CD4-positive, alpha-beta T cell treated with Interleukin-6 at 100 ng/mL for 8 hours (primary cell): ENCODE measurements at regions not wholly inside any gene's neighbourhood (a gene's known extent, or its start where the extent isn't known, plus 50 kb on each side); places are given as distances from the start of the nearest gene placed in this dataset.
A peak's percentile ranks its signal among the peaks of the same experiment; 100 is the strongest.

ENCODE experiments used
- DNase-seq: peaks from one replicate; pipeline ENCODE4 v3.0.0-alpha.2; 2020; ENCODE audit warnings: mixed read lengths, low spot score

DNA sequence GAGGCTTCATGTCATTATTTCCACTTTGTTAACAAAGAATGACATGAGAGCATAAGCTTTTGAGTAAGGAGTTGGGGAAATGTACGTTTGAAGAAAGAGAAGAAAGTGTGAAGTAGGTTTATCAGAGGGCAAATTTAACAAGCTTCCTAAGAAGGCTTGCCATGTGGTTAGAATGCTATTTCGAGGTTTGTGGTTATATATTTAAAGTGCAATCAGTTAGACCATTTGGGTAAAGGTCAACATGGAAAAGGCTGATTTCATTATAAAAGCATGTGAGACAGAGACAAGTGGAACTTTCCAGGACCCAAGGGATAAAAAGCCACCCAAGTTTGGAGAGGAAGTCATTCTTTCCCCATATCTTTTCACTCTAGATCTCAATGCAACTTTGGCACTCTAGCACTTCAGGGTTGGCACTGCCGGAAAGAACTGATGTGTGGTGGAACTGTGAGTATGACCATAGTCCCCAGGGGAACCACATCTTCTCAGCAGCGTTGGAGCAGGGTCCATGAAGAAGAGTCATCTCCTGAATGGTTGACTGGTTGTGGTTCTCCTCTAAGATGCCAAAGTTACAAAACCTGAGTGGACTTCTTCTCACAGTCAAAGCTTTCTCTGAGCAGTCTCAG is 529.9 kb downstream of the MID1IP1 start:
- DNase-seq, result no peak

DNA sequence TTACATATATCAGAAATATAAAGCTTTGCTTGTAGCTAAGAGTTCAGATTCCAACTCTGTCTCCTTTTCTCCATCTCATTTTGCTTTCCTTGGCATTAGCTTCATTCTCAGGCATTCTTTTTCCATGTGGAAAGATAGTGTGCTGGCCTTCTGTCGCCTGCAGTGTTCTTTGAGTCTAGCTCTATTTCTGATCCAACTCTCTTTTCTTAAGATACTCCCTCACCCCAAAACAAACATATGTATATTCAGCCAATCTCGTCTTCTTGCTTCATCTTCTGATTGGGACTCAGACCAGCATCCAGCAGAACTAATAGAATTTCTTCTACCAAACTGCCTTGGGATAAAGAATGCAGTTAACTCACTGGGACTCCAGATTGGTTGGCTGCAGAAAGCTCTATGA is 532.2 kb downstream of the MID1IP1 start:
- DNase-seq, result no peak

DNA sequence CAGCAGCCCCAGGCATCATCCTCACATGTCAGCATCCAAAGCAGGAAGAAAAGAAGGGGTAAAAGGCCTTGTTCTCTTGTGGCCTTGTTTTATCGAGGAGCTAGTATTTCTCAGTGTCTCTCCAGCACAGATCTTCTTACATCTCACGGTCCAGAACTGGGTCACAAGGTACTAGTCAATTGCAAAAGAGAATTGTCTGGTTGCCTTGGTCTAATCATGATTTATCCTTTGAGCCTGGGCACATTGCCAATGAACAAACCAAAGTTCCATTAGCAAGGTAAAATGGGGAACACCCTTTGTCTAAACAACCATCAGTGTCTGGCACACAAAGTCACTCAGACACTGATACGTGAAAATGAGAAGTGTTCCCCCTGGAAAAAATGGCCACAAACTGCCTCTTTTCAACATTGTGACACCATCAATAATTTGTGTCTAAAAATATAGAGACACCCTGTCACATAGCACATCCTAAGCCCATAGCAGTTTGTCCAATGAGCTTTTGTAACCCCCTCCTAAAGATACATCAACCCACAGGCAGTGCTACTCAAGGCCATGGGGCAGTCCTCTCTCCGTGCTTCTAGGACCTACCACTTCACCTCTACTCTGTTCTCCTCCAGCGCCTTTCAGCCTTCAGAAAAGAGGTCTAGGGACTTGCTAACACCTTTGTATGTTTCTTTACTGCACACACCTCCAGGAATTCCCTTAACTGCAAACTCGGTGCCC is 534.4 kb downstream of the MID1IP1 start:
- no peak for DNase-seq

DNA sequence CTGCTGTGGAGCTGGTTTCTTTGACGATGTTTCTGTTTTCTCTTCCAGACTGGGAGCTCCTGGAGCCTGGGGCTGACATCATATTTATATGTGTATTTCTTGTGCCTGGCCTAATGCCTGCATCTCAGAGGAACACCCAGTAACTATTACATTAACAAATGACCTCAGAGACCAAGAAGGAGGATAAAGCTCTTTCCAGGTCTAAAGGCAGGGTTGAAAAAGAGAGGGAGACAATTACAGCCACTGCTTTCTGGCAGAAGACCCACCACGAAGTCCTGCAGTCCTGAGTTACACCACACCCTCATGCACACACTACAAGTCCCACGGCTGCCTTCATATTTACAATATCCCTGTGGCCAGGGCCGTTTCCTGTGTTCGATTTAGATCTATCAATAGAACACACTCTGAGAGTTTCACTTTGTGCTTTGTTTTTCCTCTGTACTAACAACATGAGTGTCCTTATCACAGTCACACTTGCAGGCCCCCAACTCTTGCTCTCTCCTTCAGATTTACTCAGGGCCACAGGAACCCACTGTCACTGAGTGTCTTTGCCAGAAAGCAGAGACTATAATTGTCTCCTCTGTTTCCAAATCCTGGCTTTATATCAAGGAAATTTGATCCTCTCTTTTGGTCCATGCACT is 535.5 kb downstream of the MID1IP1 start:
- DNase-seq, result peak; percentile 24

DNA sequence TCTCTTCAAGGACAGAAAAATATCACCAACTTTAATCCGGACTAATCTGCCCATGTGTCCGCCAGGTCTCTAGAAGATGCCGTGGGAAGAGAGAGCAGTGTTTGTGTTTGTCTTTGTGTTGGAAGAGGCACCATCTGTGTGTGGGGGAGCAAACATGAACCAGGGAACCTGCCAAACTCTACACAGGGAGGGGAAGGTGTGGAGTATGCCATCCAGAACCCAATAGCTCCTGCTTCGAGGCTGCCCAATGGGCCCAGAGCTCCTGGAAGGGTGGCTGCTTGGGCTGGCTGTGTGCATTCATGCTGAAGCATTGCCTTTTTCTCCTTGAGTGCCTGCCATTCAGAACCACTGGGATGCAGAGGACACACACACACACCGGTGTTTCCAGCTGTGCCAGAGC is 536.2 kb downstream of the MID1IP1 start:
- no peak for DNase-seq

DNA sequence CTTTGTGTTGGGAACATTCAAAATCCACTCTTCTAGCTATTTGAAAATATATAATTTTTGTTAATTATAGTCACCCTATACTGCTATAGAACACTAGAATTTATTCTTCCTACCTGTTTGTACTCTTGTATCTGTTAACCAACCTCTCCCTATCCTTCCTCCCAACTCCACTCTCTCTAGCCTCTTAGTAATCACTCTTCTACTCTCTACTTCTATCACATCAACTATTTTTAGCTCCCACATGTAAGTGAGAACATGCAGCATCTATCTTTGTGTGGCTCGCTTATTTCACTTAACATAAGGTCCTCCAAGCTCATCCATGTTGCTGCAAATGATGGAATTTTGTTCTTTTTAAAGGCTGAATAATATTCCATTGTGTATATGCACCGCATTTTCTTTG is 537.3 kb downstream of the MID1IP1 start:
- DNase-seq, result no peak

DNA sequence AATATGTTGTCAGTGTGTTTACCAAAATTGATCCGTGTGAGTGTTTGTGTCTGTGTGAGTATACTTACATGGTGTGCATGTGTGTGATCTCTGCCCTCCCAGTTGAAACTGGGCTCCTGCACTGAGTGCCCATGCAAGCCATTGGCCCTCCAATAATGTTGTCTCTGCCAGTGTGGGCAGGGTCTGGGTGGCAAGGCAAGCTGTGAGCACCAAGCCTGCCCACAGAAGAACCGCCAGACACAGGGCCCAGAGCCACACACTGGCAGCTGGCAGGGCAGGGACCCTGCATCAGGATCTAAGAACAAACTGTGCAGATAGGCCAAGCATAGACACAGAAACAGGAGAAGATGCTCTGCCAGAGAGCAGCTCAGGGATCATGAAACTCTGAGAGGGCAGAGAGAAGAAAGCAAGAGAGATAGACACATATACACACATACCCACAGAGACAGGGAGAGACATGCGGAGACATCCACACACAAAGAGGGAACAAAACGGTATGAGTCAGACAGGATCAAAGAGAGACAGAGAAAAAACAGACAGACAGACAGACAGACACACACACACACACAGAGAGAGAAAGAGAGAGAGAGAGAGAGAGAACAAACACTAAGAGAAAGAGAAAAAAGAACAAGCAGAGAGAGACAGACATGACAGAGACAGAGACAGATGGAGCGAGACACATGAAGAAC is 555.0 kb downstream of the MID1IP1 start:
- no peak for DNase-seq

DNA sequence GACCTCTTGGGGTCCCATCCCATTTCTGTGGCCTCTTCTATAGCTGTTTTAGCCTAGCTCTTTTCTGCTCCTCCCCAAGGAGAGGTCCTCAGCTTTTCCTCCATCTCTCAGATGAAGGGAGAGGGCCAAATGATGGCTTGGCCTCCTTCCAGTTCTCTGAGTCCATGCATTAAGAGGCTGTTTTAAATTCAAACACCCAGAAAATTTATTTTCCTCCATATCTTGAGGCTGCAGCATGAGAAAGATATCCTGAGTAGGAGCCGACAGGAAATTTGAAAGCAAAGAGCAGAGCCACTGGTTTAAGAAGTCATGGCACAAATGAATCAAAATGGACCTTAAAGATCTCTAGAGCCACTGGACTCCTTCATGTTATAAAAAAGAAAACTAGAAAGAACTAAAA is 558.8 kb downstream of the MID1IP1 start:
- no peak for DNase-seq

DNA sequence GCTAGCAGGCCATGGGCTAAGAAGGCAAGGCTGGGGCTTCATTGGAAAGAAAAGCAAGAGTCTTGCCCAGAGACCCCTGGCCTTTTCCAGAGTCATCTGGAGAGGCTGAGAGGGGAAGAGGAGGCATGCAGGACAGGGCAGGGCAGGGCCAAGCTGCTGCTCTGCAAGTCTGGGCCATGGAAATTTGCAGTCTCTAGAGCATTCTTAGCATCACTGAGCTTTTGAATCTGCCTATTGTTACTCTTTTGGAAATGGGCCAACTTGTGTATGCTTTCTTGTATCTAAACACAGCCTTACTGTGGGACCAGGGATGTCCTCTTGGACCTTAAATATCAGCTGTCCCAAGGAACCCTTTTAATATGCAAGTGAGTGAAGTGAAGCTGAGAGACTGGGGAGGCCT is 560.5 kb downstream of the MID1IP1 start:
- DNase-seq, result no peak

DNA sequence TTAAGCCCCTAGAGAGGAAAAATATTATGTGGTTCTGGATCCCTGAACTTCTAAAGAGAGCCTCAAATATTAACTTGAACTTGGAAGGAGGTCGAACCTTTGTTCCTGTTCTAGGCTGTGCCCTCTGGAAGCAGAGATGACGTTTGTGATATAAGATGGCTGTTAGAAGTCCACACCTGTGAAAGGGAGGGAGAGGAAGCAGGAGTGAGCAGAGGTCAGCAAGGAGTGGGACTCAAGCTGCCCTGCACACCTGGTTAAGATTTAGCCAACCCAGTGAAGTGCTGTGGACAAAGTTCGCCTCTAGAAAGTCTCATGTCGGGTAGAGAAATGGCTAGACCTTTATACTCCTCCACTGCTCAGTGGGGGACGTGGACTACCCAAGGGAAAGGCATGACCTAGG is 566.2 kb downstream of the MID1IP1 start:
- no peak for DNase-seq

DNA sequence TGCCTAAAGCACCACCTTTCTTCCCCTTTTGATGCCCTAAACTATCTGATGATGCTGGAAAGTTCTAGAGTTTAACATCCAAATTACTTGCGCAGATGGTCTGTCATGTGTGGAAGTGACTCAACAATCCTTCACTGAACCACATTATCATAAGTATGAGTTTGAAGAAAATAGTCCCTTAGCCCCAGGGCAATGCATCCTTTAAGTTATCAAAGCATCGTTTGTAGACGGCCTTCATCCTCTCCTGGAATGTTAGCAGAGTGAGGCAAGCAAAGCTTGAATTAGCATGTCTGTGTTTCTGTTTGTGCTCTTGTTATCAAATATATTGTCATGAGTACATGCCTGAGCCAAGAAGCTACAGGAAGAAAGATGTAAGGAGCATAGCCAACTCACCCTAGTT is 570.9 kb downstream of the MID1IP1 start:
- DNase-seq, result no peak

DNA sequence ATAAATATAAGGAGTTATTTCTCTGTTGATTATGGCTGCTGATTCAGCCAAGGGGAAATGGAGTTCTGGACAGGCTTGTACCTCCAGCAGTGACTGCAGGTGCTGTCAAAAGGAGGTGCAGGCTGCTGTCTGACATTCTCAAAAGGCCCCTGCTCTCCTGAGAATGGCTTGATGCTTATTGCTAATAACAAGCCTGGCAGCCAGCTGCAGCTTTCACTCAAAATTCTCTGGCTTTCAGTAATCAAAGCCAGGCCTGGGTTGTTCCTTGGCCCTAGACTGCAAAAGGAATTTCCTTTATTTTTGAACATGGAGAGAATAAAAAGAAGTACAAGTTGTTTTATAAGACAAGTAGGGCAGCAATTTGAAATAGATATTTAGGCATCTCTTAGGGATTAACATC is 575.9 kb downstream of the MID1IP1 start:
- no peak for DNase-seq

DNA sequence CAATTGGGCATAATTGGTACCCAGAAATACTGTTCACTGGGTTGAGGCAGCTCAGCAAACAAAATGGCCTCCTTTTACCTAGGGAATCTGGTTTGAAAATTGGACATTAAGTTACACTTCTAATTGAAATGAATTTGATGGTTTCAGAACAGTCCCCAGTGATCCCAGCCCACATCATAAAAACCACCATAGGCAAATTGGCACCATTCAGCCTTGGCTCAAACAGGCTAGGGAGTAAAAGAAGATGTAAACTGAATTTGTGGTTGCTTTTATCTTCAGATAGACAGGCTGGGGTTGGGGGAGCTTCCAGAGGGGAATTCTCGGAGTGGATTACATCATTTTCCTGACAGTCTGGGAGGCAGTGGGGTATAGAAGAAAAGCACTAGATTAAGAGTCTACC is 576.5 kb downstream of the MID1IP1 start:
- no peak for DNase-seq

DNA sequence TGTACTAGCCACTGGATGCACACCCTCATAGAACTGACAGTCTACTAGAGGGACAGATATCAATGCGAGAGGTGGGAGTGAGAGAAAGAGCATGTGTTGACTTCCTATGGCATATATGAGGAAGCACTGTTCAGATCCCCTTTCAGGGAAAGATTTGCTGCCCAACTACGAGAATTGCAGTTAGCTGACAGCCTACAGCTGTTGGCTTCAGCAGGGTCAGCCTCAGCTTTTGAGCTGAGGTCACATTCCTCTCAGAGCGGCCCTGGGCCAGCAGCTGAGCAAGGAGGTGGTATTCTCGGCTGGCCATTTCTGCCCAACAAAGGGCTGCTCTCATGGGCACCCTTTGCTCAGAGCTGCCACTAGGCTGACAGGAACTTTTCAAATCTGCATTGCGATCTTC is 580.2 kb downstream of the MID1IP1 start:
- DNase-seq, result no peak

DNA sequence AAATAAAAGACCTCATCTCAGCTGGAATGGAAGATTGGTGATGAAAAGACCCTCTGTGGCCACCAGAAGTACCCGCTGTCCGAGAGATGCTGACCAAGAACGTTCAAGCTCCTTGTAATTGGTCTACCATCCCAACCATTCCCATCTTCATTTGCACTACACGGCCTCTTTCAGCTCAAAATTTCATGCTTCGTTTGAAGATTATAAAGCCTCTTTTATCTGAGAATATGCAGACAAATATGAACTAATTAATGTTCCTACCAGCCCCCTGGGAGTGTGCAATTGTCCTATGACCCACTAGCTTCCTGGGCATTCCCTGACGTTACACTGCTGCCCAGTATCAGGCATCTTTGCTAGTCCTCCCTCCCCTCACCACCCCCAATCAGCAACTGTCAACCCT is 583.7 kb downstream of the MID1IP1 start:
- DNase-seq, result no peak

DNA sequence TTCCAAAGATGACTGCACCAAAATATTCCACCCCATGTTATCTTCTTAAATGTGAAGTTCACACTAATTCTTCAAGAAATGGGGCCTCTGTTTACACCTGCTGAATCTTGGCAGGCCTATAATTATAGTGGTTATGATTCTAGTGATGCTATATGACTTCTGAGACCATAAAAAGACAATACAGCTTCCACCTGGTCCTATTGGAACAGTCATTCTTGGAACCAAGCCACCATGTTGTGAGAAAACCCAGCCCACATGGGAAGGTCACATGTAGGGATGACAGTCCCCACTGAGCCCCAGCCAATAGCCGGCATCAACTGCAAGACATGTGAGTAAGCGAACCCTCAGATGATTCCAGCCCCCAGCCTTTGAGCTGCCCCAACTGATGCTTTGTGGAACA is 587.5 kb downstream of the MID1IP1 start:
- no peak for DNase-seq

DNA sequence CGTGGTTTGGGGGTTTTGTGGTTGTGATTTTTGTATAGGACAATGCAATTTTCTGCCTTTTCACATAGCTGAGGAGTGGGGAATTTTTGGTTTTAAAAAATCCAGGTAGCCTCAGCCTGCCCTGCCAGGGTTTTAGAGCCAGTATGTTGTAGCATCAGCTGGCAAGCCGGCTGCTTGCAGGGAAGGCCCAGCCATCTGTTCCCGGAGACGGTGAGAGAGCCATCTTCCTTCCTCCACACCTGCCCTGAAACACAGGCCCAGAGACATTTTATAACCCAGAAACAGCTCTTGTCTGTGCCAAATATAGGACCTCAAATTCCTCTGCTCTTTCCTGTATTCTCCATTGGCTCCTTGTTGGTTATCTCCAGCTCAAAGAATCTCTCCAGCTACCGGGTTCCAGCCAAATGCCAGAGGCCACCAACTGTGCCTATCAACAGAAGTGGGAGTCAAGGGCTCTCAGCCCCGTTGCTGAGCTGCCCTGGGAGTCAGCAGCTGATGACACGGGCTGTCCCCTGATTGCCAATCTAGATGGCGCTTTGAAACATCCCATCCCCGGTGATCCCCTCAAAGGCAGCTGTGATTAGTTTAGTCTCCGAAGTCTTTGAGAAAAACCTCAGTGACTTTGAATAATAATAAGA is 595.2 kb downstream of the MID1IP1 start:
- DNase-seq, result no peak

DNA sequence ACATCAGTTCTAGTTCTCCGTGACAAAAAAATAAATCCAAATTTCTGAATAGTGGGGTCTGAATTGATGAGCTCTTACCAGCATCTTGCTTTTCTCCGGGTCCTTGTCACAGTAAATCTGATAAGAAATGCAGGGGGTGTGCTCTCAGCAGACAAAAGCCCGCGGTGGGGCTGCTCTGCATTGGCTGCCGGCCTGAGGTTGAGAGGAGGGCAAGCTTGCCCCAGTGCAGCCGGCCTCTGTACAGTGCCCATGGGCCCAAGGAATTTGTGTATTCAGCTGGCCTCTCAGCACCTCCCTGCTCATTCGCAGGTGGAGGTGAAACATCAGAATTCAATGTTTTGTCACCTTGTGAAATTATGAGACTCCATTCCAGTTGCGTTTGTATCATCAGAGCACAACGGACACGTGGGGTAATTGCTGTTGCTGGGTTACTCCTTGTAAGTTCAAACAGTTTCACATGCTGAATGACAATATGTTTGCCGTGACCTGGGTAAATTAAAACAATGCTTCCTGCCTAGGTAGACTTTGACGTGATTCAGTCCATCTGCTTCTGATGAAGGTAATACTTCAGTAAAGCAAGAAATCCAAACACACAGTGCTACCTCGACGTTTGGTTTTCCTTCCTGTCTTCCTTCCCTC is 596.4 kb downstream of the MID1IP1 start:
- DNase-seq, result no peak

DNA sequence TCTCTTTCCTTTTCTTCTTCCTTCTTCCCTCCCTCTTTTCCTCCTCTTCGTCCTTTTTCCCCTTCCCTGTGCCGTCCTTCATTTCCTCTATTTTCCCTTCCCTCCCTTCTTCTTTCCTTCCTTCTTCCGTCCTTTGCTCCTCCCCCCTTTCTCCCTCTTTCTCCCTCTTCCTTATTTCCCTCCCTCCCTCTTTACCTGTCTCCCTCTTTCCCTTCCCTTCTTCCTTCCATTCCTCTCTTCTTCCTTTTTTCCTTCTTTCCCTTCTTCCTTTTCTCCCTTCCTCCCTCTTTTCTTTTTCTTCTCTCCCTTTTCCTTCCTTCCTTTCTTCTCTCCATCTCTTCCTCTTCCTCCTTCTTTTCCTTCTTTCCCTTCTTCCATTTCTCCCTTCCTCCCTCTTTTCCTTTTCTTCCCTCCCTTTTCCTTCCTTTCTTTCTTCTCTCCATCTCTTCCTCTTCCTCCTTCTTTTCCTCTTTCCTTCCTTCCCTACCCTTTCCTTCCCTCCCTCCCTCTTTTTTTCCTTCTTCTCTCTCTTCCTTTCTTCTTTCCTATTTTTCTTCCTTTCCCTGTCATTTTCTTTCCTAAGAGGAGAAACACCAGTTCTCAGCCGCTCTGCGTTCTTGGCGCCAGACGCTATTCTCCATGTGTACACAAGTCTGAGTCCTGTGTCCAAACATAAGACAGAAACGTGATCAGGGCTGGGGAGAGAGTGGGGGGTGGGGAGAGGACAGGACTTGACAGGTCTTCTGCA is 597.1 kb downstream of the MID1IP1 start:
- no peak for DNase-seq

DNA sequence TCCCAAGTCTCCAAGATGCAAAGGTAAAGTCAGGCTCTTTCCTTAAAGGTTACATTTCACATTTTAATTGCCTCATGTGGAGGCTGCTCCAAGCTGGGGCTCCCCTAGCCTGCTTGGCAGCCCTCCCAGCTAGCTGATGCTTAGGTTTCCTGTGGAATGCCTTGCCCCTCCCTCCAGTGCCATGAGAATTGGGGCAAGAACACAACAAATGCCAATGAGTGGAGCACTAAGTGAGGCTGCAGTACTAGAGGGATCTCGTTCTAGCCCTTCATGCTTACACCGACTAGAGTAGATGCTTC is 597.7 kb downstream of the MID1IP1 start:
- no peak for DNase-seq

DNA sequence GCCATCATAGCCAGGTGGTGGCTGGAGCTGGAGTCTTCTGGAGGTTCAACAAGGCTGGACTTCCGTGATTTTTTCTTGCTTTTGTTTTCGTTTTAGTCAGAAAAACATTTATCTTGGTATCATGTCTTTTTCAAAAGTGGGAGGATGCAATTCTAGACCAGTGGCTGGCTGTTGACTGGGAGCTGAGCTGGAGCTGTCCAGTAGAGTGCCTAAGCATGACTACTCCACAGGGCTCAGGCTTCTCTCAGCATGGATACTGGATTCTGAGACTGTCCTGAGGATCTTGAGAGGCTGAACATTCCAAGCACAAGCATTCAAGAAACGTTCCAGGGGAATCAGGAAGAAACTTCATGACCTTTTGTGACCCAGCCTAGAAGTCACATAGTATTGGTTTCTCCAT is 598.1 kb downstream of the MID1IP1 start:
- no peak for DNase-seq
